GM18951 (cell line): ENCODE measurements at regions not wholly inside any gene's neighbourhood (a gene's known extent, or its start where the extent isn't known, plus 50 kb on each side); places are given as distances from the start of the nearest gene placed in this dataset.

ENCODE experiments used
- POLR2A ChIP-seq: IDR thresholded peaks from 4 replicates; pipeline ENCODE4 v1.6.1; 2011; ENCODE audit warnings: mild to moderate bottlenecking; ENCODE audit not compliant: insufficient read length, insufficient read depth; ENCODE audit errors: extremely low read depth
- in situ Hi-C: fragments of 300-500 bp; cut with MboI; formaldehyde crosslinking; loops from one replicate; pipeline ENCODE4 v1.12.0; 2022; ENCODE audit warnings: low sequenced_read_pairs, mixed read lengths, inconsistent platforms; ENCODE audit not compliant: unreplicated experiment

- in situ Hi-C loops, result no loop called here
- TF ChIP-seq POLR2A, result no peak
Observed at GRCh38 chr19:31175564-31176348, 173.5 kb downstream of the TSHZ3 start.

DNA sequence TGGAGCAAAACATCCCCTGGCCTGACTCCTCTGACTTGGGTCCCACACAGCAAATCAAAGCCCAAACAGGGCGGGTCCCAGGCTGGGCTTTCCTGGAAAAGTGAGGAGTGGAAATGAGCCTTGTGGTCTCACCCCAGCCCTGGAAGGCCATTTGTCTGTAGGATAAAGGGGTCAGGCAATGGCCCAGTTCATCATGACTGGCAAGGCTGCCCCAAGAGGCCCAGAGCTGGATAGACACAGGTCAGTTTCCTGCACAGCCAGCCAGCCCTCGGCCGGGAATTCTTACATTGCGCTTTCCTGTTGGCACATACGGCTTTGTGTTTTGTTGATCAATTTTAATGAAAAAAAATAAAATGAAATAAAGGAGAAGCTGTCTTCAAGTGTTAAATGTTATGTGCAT is 174.3 kb downstream of the TSHZ3 start:
- TF ChIP-seq POLR2A, result no peak
- in situ Hi-C loops, result no loop called here

DNA sequence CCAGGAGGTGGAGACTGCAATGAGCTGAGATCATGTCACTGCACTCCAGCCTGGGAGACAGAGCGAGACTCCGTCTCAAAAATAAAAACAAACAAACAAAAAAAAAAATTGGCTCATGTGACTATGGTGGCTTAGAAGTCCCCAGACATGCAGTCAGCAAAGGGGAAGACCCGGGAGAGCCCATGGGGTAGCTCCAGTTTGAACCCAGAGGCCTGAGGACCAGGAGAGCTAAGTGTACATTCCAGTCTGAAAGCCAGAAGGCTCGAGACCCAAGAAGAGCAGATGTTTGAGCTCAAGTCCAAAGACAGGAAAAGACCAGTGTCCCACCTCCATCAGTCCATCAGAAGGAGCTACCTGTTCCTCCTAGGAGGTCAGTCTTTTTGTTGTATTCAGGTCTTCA is 175.2 kb downstream of the TSHZ3 start:
- no peak for TF ChIP-seq POLR2A
- in situ Hi-C loops, result no loop called here

DNA sequence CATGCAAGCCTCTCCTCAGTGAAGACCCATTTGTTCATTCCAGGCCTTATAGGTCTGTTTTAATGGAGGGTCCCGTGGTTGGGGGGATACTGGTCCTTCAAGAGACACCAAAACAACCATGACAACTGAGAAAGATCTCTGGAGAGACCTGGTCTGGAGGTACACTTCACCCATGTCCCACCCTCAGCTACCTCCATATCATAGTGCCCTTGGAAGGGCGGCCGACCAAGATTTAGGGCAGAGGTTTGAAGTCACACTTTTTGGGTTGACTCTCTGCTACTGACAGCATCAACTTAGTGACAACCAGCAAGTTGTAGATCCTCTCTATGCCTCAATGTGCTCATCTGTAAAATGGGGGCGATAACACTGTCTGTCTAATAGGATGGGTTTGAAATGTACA is 177.3 kb downstream of the TSHZ3 start:
- TF ChIP-seq POLR2A, result no peak
- in situ Hi-C loops, result no loop called here

DNA sequence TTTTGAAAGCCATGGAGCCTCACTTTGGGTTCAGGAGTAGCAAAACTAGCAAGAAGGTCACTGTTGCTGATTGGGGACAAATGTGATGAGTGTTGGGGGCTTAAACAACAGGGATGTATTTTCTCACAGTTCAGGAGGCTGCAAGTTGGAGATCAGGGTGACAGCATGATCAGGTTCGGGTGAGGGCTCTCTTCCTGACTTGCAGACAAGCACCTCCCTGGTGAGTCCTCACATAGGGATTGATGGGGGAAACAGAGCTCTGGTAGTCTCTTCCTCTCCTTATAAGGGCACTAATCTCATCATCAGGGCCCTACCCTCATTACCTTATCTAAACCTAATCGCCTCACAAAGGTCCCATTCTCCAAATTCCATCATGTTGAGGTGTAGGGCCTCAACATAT is 179.2 kb downstream of the TSHZ3 start:
- TF ChIP-seq POLR2A, result no peak
- in situ Hi-C loops, result no loop called here

GRCh38 chr19:31168106-31168625 is 181.1 kb downstream of the TSHZ3 start:
- no peak for TF ChIP-seq POLR2A
- in situ Hi-C loops, result no loop called here

GRCh38 chr19:31167690-31168089 is 181.5 kb downstream of the TSHZ3 start:
- in situ Hi-C loops, result no loop called here
- TF ChIP-seq POLR2A, result no peak

- in situ Hi-C loops, result no loop called here
- TF ChIP-seq POLR2A, result no peak
Observed at GRCh38 chr19:31166206-31166605, 183.0 kb downstream of the TSHZ3 start.

GRCh38 chr19:31164791-31165251 is 184.4 kb downstream of the TSHZ3 start:
- TF ChIP-seq POLR2A, result no peak

DNA sequence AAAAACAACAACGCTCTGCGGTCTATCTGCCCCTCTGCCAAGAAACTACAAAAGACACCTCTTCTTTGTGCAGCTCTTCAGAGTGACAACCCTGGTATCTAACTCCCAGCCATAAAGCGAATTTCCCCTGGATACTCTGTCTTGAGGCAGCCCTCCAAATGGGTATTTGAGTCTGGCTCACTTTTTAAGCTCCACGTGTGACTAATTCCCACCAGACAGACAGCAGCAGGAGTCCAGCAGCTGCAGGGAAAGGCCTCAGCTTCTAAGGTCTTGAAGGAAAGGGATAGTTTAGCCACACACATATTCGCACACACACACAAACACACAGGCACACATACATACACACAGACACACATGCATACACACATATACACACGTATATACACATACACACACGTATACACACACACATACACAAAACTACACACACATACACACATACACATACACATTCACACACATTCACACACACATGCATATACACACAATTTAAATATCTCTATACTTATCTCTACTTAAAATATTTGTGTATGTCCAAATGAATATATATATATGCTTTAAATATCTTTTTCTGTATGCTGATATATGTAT is 188.8 kb downstream of the TSHZ3 start:
- TF ChIP-seq POLR2A, result no peak
- in situ Hi-C loops, result no loop called here

More at GRCh38 chr19:31164791-31165251, 184.4 kb downstream of the TSHZ3 start:
- in situ Hi-C loops, result no loop called here

DNA sequence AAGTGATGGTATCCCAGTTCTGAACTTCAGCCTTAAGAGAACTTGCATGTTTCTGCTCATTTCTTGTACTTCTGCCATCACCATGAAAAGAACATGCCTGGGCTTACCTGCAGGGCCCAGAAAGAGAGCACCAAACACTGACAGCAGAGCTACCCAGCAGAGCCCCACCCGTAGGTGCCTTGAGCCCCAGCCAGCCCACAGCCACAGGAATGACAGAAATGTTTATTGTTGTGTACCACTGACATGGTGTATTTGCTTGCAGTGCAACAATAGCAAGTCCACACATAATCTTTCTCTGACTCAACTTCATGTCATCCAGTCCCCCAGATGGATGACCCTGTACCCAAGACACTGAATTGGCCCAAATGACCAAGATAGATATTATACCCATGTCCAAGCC is 195.2 kb downstream of the TSHZ3 start:
- no peak for TF ChIP-seq POLR2A
- in situ Hi-C loops, result no loop called here

DNA sequence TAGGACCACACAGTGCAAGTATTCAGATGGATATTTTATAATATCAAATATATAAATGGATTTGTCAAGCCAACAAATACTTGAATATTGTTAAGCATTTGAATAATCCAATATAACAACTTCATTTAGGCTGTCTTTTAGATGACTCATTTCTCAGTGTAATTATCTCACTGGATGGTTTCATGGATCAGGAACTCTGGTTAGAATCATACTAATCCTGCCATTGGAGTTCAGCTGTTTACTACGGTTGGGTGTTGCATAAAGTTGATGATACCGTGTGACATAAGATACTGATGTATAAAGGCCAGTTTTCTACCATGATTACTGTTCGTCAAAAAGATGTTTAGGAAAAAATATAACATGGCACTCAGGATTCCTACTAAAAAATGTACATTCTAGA is 196.3 kb downstream of the TSHZ3 start:
- in situ Hi-C loops, result no loop called here
- no peak for TF ChIP-seq POLR2A

DNA sequence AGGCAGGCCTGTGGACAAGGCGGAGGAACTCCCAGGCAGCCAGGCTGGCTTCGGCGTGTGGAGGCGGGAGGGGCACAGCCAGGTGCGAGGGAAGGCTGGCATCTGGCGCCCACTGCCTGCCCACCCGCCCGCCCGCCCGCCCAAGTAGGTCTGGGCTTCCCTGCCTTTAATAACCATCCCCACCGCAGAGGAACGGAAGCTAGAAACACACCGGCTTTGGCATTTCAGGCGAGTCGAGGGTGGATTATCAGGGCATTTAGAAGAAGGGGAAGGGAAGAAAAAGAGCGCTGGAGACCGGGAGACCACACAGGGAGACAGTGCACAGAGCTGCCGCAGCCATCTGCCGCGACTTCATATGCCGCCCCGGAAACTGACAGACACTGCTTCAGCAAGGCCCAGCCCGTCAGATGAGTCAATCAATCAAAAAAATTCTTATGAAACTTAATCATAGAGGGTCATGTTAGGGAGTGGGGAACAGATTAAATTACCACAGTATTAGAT is 199.7 kb downstream of the TSHZ3 start:
- in situ Hi-C loops, result no loop called here
- TF ChIP-seq POLR2A, result no peak

GRCh38 chr19:31148671-31149070 is 200.6 kb downstream of the TSHZ3 start:
- TF ChIP-seq POLR2A, result no peak
- in situ Hi-C loops, result no loop called here
